ENCODE measurements at regions not wholly inside any gene's neighbourhood (a gene's known extent, or its start where the extent isn't known, plus 50 kb on each side); places are given as distances from the start of the nearest gene placed in this dataset.

DNA sequence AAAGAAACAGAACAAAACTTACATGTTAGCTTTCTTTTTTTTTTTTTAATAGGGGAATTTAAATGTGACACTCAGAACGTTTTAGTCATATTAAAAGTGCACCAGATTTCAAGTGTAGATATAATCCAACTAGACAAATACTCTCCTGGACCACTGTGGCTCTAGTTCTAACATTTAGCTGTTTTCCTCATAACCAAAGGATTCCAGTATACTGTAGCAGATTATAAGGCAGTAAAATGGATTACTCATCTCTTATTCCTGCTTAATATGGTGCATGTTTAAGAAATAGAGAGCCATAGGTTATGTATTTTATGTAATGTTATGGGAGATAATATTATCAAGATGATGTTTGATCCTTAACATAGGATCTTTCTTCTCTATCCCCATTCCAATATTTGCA, 1339.5 kb upstream of the AGA start:
- no peak for DNase-seq (ENCODE audit: extremely low read depth, low read depth)
- H3K4me3 ChIP-seq (replicated peaks; ENCODE audit: low read depth, low read length), result no peak overlapping the region
- TF ChIP-seq, protein P1, sequence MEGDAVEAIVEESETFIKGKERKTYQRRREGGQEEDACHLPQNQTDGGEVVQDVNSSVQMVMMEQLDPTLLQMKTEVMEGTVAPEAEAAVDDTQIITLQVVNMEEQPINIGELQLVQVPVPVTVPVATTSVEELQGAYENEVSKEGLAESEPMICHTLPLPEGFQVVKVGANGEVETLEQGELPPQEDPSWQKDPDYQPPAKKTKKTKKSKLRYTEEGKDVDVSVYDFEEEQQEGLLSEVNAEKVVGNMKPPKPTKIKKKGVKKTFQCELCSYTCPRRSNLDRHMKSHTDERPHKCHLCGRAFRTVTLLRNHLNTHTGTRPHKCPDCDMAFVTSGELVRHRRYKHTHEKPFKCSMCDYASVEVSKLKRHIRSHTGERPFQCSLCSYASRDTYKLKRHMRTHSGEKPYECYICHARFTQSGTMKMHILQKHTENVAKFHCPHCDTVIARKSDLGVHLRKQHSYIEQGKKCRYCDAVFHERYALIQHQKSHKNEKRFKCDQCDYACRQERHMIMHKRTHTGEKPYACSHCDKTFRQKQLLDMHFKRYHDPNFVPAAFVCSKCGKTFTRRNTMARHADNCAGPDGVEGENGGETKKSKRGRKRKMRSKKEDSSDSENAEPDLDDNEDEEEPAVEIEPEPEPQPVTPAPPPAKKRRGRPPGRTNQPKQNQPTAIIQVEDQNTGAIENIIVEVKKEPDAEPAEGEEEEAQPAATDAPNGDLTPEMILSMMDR (IDR thresholded peaks at IDR 0.05; ENCODE audit: low read depth, low read length, missing control alignments), result no peak

DNA sequence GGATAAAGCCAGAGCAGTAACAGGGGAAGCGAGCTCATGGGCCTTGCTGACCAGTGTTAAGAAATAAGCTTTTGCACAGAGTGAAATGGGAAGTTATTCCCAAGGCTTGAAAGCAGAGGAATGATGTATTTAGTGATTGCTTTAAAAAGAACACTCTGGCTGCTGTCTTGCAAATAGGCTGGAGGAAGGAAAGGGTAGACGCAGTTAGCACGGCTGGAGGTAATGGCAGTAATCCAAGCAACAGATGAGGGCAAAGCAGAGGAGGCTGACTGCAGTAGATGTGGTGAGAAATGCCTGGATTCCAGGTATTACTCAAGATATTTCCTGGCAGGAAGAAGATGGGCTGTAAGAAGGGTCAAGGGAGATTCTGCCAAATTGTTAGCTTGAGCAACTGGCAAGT, 1342.3 kb upstream of the AGA start:
- TF ChIP-seq, protein P1 (IDR thresholded peaks at IDR 0.05; ENCODE audit: low read depth, low read length, missing control alignments), result no peak
- DNase-seq (ENCODE audit: extremely low read depth, low read depth), result no peak
- no peak overlapping the region for H3K4me3 ChIP-seq (replicated peaks; ENCODE audit: low read depth, low read length)

DNA sequence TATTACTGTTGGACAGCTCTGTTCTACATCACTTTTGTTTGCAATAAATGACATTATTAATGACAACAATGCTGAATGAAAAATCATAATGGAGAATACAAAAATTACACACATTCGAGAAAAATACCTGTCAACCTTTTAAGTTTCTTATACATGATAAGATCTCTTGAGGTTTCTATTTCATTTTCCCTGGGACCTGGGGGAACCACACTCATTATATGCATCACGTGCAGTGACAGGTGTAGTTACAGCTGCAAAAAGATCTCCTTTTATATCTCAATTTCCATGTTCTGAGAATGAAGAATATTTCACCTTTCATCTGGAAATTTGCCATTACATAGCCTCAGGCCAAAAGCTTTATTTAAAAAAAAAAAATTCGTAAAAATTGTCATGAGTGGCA, 1347.0 kb upstream of the AGA start:
- no peak overlapping the region for H3K4me3 ChIP-seq (replicated peaks; ENCODE audit: low read depth, low read length)
- TF ChIP-seq, protein P1 (IDR thresholded peaks at IDR 0.05; ENCODE audit: low read depth, low read length, missing control alignments), result no peak

DNA sequence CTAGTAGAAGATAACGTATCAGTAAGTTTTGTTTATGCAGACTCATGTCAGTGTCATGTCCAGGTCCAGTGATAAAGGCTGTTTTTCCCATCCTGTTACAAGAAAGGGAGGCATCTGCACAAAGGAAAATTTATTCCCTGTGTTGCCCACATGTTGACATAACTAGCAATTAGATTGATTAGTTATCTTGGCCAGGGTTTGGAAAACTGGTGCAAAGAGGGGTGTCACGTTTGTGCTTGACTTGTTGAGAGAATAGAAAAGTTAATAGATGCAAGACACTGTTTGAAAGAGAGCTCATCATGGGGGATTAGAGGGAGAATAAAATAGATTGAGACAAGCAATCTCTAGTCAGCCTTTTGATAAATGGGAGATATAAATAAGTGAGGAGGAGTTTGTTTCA, 1357.0 kb upstream of the AGA start:
- TF ChIP-seq, protein P1 (IDR thresholded peaks at IDR 0.05; ENCODE audit: low read depth, low read length, missing control alignments), result no peak
- H3K4me3 ChIP-seq (replicated peaks; ENCODE audit: low read depth, low read length), result no peak overlapping the region
- no peak for DNase-seq (ENCODE audit: extremely low read depth, low read depth)

More for the DNA sequence above, 1347.0 kb upstream of the AGA start:
- DNase-seq (ENCODE audit: extremely low read depth, low read depth), result no peak

DNA sequence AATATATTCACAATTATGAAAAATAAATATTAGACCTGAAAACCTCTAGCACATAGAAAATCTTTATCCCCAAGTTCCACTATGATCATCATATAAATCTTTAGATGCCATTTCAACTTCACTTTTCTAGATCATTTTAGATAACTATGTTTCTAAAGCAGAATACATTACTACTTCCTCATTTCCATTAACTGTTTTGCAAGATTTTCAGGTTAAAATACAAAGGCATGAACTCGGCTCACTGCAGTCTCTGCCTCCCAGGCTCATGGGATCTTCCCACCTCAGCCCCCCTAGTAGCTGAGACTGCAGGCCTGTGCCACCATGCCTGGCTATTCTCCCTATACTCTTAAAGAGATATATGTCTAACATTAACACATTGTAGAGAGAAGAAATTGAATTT, 1365.9 kb upstream of the AGA start:
- no peak for DNase-seq (ENCODE audit: extremely low read depth, low read depth)
- H3K4me3 ChIP-seq (replicated peaks; ENCODE audit: low read depth, low read length), result no peak overlapping the region
- TF ChIP-seq, protein P1 (IDR thresholded peaks at IDR 0.05; ENCODE audit: low read depth, low read length, missing control alignments), result no peak

DNA sequence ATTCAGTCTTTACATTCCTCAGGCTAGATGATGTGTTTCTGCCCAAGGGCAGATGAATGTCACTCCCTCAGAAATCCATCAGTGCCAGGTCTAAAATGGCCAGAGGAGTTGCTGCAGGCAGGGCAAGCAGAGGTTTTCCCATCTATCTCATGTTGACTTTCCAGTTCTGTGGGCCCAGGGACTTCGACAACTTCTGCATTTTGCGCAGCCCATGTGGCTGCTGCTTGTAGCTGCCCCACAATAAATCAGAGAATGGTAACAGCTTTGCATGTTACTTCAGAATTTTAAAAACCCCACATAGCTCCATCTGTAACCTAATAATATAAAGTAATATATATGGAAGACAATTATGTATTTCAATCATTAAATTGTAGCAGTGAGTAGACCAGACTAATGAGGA, 1367.7 kb upstream of the AGA start:
- no peak overlapping the region for H3K4me3 ChIP-seq (replicated peaks; ENCODE audit: low read depth, low read length)
- DNase-seq (ENCODE audit: extremely low read depth, low read depth), result no peak
- TF ChIP-seq, protein P1 (IDR thresholded peaks at IDR 0.05; ENCODE audit: low read depth, low read length, missing control alignments), result no peak

DNA sequence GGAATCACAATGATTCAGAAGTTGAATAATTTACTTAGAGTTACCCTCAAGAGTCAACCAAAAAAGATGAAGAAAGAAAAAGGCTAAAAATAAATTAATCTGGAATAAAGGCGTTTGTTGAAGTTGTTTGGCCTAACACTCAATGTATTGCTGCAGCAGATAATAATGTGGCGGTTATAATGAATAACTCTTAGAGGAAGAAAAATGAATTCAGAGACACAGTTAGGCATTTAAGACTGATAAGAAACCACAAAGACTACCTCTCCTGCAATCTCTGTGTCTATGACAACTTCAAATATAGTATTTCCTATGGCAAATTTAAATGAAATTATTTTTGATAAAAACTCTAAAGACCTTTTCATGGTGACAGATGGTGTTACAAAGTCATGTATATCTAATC, 1369.1 kb upstream of the AGA start:
- no peak for DNase-seq (ENCODE audit: extremely low read depth, low read depth)
- TF ChIP-seq, protein P1 (IDR thresholded peaks at IDR 0.05; ENCODE audit: low read depth, low read length, missing control alignments), result no peak
- no peak overlapping the region for H3K4me3 ChIP-seq (replicated peaks; ENCODE audit: low read depth, low read length)

Measured in HFF-Myc (cell line).